Ovary (tissue), 3 donors: ENCODE measurements at regions not wholly inside any gene's neighbourhood (a gene's known extent, or its start where the extent isn't known, plus 50 kb on each side); places are given as distances from the start of the nearest gene placed in this dataset.

ENCODE experiments used
- CTCF ChIP-seq, 3 donors: fragments of 450-650 bp in 2 of 3; fragments of 200-600 bp in 1 of 3; IDR thresholded peaks; one replicate each; pipeline versions ENCODE4 v1.5.1 to v1.8.0; 2016 to 2022; ENCODE audit warnings: antibody characterized with exemption in 3 of 3, mild to moderate bottlenecking in 1 of 3
- EP300 ChIP-seq: sonication (generic); formaldehyde crosslinking; IDR thresholded peaks from one replicate; pipeline ENCODE4 v1.6.1; 2017; ENCODE audit warnings: antibody characterized with exemption
- donor health status: DM: no; HTN: no; CAD: no.

GRCh38 chr14:86333493-86333892 lies 803.5 kb downstream of the FLRT2 start:
- TF ChIP-seq CTCF (IDR thresholded peaks at IDR 0.05) (no peak), EP300 (no peak)
